ENCODE measurements at regions not wholly inside any gene's neighbourhood (a gene's known extent, or its start where the extent isn't known, plus 50 kb on each side); places are given as distances from the start of the nearest gene placed in this dataset.
A peak's percentile ranks its signal among the peaks of the same experiment; 100 is the strongest.

DNA sequence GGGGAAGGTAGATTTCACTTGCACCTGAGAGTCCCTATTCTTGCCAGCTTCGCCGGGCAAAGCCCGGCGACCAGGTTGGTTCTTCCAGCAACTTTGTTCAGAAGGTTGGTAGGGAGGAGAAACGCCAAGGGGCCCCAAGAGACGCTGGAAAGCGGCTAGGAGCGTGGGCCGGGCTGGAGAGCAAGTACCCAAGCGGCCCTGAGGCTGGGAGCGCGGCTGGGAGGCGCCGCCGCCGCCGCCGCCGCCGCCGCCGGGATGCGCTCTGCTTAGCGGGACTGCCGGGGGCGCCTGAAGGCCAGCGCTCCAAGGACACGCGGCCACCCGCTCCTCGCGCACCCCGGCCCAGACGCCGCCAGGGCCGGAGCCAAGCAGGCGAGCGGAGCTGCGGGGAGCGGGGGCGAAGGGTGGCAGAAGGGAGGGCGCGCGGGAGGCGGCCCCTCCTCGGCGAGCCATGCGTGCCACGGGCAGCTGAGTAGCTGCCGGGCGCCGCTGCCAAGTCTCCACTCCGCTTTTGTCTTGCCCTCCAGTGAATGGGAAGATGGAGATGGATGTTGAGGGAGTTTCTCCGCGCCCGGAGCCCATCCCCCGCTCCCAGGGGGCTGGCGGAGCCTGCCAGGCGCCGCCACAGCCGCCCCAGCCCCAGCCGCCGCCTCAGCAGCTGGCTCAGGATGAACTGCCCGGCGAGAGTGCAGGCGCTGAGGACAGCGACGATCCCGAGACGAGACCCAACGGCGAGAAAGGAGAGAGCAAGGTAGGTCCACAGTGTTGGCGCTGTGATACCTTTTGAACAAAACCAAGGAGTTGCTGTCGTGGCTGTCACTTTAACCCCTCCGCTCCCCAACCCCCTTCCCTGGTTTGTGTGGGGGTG lies 227.4 kb upstream of the AZI2 start:
- TF ChIP-seq, protein P1, sequence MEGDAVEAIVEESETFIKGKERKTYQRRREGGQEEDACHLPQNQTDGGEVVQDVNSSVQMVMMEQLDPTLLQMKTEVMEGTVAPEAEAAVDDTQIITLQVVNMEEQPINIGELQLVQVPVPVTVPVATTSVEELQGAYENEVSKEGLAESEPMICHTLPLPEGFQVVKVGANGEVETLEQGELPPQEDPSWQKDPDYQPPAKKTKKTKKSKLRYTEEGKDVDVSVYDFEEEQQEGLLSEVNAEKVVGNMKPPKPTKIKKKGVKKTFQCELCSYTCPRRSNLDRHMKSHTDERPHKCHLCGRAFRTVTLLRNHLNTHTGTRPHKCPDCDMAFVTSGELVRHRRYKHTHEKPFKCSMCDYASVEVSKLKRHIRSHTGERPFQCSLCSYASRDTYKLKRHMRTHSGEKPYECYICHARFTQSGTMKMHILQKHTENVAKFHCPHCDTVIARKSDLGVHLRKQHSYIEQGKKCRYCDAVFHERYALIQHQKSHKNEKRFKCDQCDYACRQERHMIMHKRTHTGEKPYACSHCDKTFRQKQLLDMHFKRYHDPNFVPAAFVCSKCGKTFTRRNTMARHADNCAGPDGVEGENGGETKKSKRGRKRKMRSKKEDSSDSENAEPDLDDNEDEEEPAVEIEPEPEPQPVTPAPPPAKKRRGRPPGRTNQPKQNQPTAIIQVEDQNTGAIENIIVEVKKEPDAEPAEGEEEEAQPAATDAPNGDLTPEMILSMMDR (IDR thresholded peaks at IDR 0.05; ENCODE audit: extremely low read depth, insufficient read depth, missing control alignments), result no peak
- DNase-seq (ENCODE audit: low spot score), result peak; percentile 15
- in situ Hi-C loops (cut with MboI; ENCODE audit: low pct_unique_long_range_greater_than_20kb, low sequenced_read_pairs, unreplicated experiment), result no loop called here

DNA sequence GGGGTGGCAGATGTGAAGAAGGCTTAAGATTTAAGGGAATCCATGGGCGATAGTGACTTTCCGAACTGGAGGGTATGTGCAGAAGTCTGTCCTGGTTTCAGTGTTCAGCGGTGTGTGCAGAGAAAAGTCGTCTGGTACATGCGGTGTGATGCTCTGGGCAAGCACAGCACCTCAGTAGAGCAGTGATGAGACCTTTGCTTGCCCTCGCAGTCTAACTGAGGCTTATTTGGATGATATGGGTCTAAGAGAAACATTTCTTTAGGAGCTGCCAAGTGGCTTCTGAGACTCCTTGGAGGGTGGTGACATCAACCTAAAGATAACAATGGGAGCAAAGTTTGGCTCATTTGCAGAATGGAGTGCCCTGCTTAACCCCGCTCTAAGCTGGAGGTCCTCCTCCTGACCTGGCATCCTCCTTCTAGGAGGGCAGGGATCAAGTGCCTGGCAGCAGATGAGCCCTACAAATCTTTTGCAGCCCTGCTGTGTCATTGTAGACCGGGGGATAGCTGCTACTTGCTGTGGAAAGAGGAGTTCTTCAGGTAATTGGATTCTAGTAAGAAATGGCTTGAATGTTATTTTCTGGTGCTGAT lies 228.1 kb upstream of the AZI2 start:
- TF ChIP-seq, protein P1 (IDR thresholded peaks at IDR 0.05; ENCODE audit: extremely low read depth, insufficient read depth, missing control alignments), result no peak
- peak; percentile 16 for DNase-seq (ENCODE audit: low spot score)
- in situ Hi-C loops (cut with MboI; ENCODE audit: low pct_unique_long_range_greater_than_20kb, low sequenced_read_pairs, unreplicated experiment), result no loop called here

DNA sequence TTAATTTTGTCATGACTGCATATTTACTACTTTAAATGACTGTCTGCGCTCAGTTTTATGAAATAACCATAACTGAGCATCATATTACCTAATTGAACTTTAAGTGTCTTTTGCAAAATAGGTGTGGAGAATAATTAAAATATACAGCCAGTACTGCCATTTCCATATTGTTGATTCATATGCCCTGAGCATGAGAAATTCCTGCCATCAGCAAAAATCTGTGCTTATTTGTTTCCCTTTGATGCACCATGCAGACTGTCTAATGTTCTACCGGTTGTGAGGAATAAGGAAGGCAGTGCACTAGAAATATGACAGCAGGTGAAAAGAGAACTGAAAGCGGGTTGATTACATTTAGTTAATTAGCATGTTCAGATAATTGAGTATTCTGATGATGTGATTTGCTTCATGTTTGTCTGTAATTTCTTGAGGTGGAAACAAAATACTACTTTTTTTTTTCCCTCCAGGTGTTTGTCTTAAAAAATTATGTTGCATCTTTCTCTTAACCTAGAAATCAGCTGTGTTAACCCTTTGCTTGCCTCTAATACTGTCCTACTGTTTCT lies 229.4 kb upstream of the AZI2 start:
- in situ Hi-C loops (cut with MboI; ENCODE audit: low pct_unique_long_range_greater_than_20kb, low sequenced_read_pairs, unreplicated experiment), result no loop called here
- TF ChIP-seq, protein P1 (IDR thresholded peaks at IDR 0.05; ENCODE audit: extremely low read depth, insufficient read depth, missing control alignments), result no peak
- DNase-seq (ENCODE audit: low spot score), result no peak

DNA sequence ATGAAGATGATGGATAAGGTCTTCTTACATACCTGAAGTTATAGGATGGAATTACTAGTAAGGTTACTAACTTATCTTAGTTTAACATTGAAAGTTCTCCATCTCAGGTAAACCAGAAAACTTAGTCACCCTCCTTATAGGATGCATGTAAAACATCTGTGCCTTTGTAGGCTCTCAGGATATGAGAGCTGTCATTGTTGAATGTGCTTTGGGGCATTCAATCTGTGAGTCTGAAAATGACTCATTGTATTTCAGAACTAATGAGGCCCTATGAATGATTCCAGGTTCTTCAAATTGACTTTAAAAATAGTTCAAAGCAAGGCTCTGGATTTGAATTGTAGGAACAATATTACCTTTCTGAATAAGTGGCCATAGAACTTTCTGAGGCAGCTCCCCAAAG lies 237.7 kb upstream of the AZI2 start:
- in situ Hi-C loops (cut with MboI; ENCODE audit: low pct_unique_long_range_greater_than_20kb, low sequenced_read_pairs, unreplicated experiment), result no loop called here
- DNase-seq (ENCODE audit: low spot score), result no peak
- TF ChIP-seq, protein P1 (IDR thresholded peaks at IDR 0.05; ENCODE audit: extremely low read depth, insufficient read depth, missing control alignments), result no peak

DNA sequence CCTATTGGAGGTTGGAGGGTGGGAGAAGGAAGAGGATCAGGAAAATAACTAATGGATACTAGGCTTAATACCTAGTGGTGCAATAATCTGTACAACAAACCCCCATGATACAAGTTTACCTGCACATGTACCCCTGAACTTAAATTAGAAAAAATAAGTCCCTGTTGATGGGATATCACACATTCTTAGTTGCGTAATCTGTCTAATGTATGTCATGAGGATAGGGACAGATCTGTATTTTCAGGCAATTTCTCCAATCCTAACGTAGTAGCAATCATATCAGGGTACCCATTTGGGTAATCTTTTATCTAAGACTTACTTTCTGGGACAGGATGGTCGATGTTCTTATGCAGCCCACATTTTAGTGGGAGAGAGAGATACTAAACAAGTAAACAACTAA lies 239.1 kb upstream of the AZI2 start:
- no peak for DNase-seq (ENCODE audit: low spot score)
- in situ Hi-C loops (cut with MboI; ENCODE audit: low pct_unique_long_range_greater_than_20kb, low sequenced_read_pairs, unreplicated experiment), result no loop called here
- TF ChIP-seq, protein P1 (IDR thresholded peaks at IDR 0.05; ENCODE audit: extremely low read depth, insufficient read depth, missing control alignments), result no peak

DNA sequence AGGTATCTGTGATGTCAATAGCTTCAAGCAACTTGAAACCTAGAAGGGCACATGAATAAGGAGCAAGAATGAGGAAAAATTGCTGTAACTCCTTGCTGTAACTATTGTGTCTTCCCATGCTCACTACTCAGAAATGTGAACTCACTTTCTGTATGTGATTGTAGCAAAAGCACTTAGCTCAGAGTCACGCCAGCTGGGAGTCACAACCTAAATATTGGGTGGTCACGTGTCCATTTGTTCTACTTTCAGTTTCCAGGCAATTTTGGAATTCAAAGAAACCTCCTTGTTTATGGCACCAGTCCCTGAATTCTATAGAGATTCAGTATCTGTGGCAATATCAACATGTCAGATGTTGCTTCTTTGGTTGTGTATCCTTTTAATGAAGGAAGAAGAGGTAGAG lies 241.6 kb upstream of the AZI2 start:
- no peak for DNase-seq (ENCODE audit: low spot score)
- in situ Hi-C loops (cut with MboI; ENCODE audit: low pct_unique_long_range_greater_than_20kb, low sequenced_read_pairs, unreplicated experiment), result no loop called here
- TF ChIP-seq, protein P1 (IDR thresholded peaks at IDR 0.05; ENCODE audit: extremely low read depth, insufficient read depth, missing control alignments), result no peak

All from GM13977 (cell line).